ENCODE measurements at regions not wholly inside any gene's neighbourhood (a gene's known extent, or its start where the extent isn't known, plus 50 kb on each side); places are given as distances from the start of the nearest gene placed in this dataset.

DNA sequence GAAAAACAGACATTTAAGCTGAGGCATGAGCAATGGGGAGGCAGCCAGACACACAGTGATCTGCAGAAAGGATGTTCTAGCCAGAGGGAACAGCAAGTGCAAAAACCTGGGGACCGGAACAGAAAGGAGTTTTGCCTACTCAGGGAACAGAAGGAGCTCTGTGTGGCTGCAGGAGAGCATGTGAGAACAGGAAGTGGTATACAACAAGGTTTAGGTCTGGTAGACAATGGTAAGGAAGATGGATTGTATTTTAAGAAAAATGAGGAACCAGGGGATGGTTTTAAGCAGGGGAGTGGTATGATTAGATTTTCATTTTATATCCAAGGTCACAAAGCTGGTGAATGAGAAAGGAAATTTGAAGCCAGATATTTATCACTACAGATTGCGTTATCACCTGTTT lies 157.5 kb downstream of the UNC5CL start:
- Histone ChIP-seq H3K4me1 (no peaks in the 10 kb centered on the region), H3K27ac (replicated peaks) (no peak overlapping the region), H3K4me3 (no peak overlapping the region), H3K27me3 (ENCODE audit: low read depth) (no peaks in the 10 kb centered on the region), H3K9me3 (replicated peaks) (peaks cover 14% of the 10 kb centered on the region), H3K36me3 (peaks cover 4% of the 10 kb centered on the region)
- intact Hi-C loops (cut with micrococcal nuclease) = no loop called here
- TF ChIP-seq, protein P1, sequence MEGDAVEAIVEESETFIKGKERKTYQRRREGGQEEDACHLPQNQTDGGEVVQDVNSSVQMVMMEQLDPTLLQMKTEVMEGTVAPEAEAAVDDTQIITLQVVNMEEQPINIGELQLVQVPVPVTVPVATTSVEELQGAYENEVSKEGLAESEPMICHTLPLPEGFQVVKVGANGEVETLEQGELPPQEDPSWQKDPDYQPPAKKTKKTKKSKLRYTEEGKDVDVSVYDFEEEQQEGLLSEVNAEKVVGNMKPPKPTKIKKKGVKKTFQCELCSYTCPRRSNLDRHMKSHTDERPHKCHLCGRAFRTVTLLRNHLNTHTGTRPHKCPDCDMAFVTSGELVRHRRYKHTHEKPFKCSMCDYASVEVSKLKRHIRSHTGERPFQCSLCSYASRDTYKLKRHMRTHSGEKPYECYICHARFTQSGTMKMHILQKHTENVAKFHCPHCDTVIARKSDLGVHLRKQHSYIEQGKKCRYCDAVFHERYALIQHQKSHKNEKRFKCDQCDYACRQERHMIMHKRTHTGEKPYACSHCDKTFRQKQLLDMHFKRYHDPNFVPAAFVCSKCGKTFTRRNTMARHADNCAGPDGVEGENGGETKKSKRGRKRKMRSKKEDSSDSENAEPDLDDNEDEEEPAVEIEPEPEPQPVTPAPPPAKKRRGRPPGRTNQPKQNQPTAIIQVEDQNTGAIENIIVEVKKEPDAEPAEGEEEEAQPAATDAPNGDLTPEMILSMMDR (IDR thresholded peaks at IDR 0.05; ENCODE audit: borderline replicate concordance) = no peak
- no peak for DNase-seq

DNA sequence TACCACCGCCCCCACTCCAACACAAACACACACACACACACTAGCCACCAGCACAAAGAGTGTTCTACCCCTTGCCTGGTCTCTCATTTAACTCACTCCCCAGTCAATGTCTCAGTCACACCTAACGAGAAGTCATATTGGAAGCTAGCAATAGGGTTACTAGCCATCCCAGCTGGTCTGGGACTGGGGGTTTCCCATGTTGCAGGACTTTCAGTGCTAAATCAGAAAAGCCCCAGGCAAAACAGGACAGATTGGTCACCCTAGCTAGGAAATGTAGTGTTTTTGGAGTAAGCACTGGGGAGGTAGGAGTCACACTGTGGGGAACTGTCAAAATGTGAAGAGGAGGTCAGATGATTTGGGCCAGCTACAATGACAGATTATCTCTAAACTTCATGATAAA lies 158.1 kb downstream of the UNC5CL start:
- intact Hi-C loops (cut with micrococcal nuclease) = no loop called here
- no peak overlapping the region for H3K27ac ChIP-seq (replicated peaks)
- H3K36me3 ChIP-seq = no peaks in the 10 kb centered on the region
- no peak overlapping the region for H3K4me3 ChIP-seq
- TF ChIP-seq, protein P1 (IDR thresholded peaks at IDR 0.05; ENCODE audit: borderline replicate concordance) = no peak
- no peak for DNase-seq
- no peaks in the 10 kb centered on the region for H3K27me3 ChIP-seq (ENCODE audit: low read depth)
- H3K4me1 ChIP-seq = no peaks in the 10 kb centered on the region
- peaks cover 14% of the 10 kb centered on the region for H3K9me3 ChIP-seq (replicated peaks)

DNA sequence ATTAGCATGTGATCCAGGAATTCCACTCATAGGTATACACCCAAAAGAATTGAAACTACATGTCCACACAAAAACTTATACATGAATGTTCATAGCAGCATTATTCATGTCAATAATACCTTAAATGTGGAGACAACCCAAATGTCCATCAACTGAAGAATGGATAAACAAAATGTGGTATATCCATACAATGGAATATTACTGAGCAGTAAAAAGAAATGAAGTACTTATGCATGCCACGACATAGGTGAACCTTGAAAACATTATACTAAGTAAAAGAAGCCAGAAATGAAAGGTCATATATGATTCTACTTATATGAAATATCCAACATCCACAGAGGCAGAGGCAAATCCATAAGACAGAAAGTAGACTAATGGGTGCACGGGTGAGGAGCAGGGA lies 159.9 kb downstream of the UNC5CL start:
- Histone ChIP-seq H3K9me3 (replicated peaks) (peaks cover 14% of the 10 kb centered on the region), H3K27ac (replicated peaks) (no peak overlapping the region), H3K4me1 (no peaks in the 10 kb centered on the region), H3K36me3 (no peaks in the 10 kb centered on the region), H3K4me3 (no peak overlapping the region), H3K27me3 (ENCODE audit: low read depth) (no peaks in the 10 kb centered on the region)
- DNase-seq = no peak
- TF ChIP-seq, protein P1 (IDR thresholded peaks at IDR 0.05; ENCODE audit: borderline replicate concordance) = no peak
- intact Hi-C loops (cut with micrococcal nuclease) = no loop called here

DNA sequence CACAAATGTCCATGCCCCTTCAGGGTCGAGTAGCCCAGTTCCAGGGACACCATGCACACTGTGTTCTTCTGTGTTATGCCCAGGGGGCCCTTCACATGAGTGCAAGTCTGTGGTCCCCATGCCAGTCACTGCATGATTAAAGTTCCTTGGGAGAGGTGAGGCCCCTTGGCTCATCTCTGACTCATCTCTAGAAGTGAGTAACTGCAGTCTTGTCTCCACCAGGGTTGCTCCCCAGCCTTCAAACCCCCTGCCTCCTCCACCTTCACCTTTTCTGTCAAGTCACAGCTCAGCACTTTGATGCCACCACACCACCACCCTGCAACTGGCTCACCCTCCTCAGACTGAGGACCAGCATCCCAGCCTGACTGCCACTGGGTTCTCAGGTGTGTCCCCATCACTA lies 161.7 kb downstream of the UNC5CL start:
- Histone ChIP-seq H3K4me1 (no peaks in the 10 kb centered on the region), H3K36me3 (no peaks in the 10 kb centered on the region), H3K27ac (replicated peaks) (no peak overlapping the region), H3K27me3 (ENCODE audit: low read depth) (no peaks in the 10 kb centered on the region), H3K9me3 (replicated peaks) (peaks cover 14% of the 10 kb centered on the region), H3K4me3 (no peak overlapping the region)
- DNase-seq = no peak
- TF ChIP-seq, protein P1 (IDR thresholded peaks at IDR 0.05; ENCODE audit: borderline replicate concordance) = no peak
- intact Hi-C loops (cut with micrococcal nuclease) = no loop called here

DNA sequence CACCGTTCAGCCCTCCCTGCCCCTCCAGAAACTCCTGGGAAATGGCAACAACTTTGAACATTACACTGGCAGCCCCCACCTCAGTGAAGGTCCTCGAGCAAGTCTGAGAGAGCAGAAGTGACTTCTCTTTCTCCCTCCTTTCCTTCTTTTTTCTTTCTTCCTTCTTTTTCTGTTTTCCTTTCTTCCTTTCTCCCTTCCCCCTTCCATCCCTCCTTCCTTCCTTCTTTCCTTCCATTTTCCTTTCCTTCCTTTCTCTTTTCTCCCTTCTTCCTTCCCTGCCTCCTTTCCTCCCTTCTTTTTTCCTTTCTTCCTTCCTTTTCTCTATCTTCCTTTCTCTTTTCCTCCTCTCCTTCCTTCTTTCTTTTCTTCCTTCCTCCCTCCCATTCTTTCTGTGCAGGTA lies 162.7 kb downstream of the UNC5CL start:
- peaks cover 14% of the 10 kb centered on the region for H3K9me3 ChIP-seq (replicated peaks)
- TF ChIP-seq, protein P1 (IDR thresholded peaks at IDR 0.05; ENCODE audit: borderline replicate concordance) = no peak
- no peak overlapping the region for H3K4me3 ChIP-seq

DNA sequence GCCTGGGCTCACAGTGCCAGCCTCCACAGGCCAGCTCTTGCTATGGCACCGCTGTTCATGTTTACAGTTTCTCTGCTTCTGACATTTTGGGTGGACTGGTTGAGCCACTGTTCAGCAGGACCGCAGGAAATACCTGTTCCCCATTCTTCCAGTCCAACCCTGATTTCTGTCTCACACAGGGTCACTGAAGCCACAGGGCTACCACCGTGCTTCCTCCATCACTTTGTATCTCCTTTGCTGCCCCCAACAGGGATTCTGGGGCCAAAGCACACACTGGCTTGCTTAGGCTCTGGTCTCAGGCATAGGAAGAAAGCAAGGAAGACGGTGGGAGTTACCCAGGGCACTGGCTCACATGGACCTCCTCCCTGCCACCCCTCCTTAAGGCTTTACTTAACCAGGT lies 164.5 kb downstream of the UNC5CL start:
- Histone ChIP-seq H3K9me3 (replicated peaks) (peaks cover 12% of the 10 kb centered on the region), H3K36me3 (no peaks in the 10 kb centered on the region), H3K4me3 (no peak overlapping the region), H3K27ac (replicated peaks) (no peak overlapping the region), H3K4me1 (no peaks in the 10 kb centered on the region), H3K27me3 (ENCODE audit: low read depth) (no peaks in the 10 kb centered on the region)
- intact Hi-C loops (cut with micrococcal nuclease) = no loop called here
- no peak for DNase-seq
- TF ChIP-seq, protein P1 (IDR thresholded peaks at IDR 0.05; ENCODE audit: borderline replicate concordance) = no peak

More for the DNA sequence above, 162.7 kb downstream of the UNC5CL start:
- H3K4me1 ChIP-seq = no peaks in the 10 kb centered on the region
- no peak overlapping the region for H3K27ac ChIP-seq (replicated peaks)
- intact Hi-C loops (cut with micrococcal nuclease) = no loop called here
- H3K36me3 ChIP-seq = no peaks in the 10 kb centered on the region
- H3K27me3 ChIP-seq (ENCODE audit: low read depth) = no peaks in the 10 kb centered on the region
- no peak for DNase-seq

All from left ventricle myocardium inferior (tissue), 1 donor.